ENCODE measurements at regions not wholly inside any gene's neighbourhood (a gene's known extent, or its start where the extent isn't known, plus 50 kb on each side); places are given as distances from the start of the nearest gene placed in this dataset.

DNA sequence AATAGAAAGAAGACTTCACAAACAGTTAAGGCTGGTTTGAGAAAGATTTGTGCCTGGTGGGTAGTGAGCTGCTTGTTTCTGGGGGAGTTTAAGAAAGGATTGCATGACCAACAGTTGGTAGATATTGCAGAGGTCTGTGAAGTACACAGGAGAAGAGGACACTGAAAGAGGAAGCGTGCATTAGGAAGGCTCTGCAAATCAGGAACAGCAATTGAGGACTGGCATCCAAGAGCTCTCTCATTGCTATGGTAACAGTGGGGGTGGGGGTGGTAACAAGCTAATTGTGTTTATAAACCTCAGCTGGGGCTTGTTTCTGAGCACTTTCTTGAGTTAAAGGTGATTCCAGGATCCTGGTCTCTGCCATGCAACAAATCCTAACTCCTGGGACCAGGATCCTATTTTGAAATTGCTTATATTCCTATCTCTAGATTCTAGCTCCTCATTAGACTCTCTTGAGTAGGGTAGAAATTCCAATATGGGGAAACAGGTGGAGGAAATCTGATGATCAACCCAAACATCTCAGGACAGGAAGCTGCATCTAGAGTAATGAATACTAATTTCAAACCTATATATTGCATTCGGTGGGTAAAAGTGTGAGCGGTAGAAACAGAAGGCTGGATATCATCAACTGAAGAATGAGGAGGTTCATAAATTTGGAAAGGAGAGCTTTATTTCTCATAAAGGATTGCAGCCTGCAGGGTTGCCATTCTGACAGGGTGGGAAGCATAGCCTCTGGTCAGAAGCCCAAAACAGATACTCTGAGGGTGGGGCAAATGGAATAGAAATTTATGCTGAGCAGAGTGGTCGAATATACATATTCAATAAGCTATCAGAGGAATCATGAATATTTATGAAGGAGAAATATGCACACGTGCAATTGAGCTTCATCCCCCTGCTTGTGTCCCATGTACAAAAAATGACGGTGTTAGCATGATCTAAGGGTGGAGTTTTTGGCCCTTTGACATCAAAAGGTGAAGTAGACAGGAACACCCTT lies 79.4 kb downstream of the PTTG1 start:
- H3K9me3 ChIP-seq (ENCODE audit: low read depth, low read length) = no peaks in the 10 kb centered on the region
- H3K4me3 ChIP-seq (ENCODE audit: low read length) = no peak overlapping the region
- peaks cover 32% of the 10 kb centered on the region for H3K4me1 ChIP-seq (ENCODE audit: insufficient read depth, low read length)
- no peaks in the 10 kb centered on the region for H3K27me3 ChIP-seq (ENCODE audit: insufficient read depth, low read length)

DNA sequence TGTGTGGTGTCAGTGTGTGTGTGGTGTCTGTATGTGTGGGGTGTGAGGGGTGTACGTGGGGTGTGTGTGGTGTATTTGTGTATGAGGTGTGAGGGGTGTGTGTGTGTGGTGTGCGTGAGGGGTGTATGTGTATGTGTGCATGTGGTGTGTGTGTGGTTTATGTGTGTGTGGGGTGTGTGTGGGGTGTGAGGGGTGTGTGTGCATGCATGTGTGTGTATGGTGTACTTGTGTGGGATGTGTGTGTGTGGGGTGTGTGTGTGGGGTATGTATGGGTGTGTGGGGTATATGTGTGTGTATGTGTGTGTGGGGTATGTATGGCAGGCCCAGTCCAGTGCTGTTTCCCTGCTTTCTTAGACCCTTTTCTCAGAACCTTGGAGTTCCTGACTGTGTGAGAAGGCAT lies 83.3 kb downstream of the PTTG1 start:
- Histone ChIP-seq H3K9me3 (ENCODE audit: low read depth, low read length) (no peaks in the 10 kb centered on the region), H3K27me3 (ENCODE audit: insufficient read depth, low read length) (no peaks in the 10 kb centered on the region), H3K4me1 (ENCODE audit: insufficient read depth, low read length) (peaks cover 53% of the 10 kb centered on the region), H3K4me3 (ENCODE audit: low read length) (no peak overlapping the region)

DNA sequence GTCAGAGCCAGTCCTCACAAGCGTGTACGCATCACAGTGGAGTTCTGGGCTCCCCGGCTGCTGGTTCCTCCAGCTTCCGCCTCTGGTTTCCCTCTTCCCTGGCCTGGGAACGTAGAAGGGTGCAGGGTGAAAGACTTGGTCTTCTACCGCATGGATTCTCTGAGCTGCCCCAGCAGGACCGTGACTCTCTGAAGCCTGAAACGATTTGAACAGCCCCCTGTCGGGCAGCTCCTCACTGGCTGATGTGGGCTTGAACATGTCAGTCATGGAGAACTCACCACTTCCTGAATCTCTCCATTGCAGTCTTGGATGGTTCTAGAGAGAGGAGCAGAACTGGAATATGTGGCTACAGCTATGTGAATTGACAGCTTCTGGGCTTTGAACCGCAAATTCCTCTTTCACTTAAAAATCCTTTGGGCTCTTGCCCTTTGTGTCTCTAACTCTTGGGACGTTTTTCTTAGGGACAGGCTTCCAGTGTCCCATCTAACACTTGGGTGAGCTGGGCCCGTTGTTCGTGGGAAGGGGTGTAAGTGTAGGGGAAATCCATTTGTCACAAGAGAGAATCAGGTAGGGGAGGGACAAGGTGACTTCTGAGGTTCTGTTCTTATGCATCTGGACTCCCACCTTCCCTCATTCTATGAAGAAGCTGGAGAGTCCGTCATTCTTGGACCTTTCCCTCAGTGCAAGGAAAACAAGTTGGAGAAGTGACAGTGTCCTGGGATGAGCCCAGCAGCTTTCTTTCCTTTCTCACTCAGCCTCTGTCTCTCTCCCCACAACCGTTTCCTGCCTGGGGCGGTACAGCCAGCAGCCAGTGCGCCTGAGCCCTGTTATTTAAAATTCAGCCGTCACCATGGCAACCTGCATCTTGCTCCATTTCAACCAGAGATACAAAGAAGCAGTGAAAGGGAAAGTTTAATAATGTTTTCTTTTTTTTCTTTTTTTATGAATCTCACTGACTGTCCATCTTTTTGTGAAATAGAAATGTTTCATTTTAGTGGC lies 84.7 kb downstream of the PTTG1 start:
- Histone ChIP-seq H3K27me3 (ENCODE audit: insufficient read depth, low read length) (no peaks in the 10 kb centered on the region), H3K4me1 (ENCODE audit: insufficient read depth, low read length) (peaks cover 39% of the 10 kb centered on the region), H3K9me3 (ENCODE audit: low read depth, low read length) (no peaks in the 10 kb centered on the region), H3K4me3 (ENCODE audit: low read length) (no peak overlapping the region)

DNA sequence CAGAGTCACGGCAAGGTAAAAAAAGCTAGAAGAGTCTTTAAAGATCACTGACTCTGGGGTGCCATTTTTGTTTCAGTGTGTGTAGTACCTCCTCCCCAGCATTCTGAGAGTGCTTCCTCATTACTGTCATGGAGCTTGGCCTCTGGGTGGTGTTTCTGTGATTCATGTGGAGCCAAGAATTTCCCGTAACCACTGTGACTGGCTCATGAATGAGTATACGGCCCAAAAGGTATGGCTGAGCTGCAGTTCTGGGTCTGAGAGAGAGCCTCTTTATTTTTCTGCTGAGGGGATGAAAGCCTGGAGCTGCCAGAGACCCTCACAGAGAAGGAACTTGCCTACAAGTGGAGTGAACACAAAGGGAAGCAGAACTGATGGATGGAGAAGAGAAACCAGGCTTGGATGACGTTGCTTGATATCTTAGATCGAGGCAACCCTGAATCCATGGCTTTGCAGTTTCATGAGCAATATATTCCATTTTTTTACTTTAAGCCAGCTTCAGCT lies 85.6 kb downstream of the PTTG1 start:
- no peaks in the 10 kb centered on the region for H3K27me3 ChIP-seq (ENCODE audit: insufficient read depth, low read length)
- no peaks in the 10 kb centered on the region for H3K9me3 ChIP-seq (ENCODE audit: low read depth, low read length)
- no peak overlapping the region for H3K4me3 ChIP-seq (ENCODE audit: low read length)
- peaks cover 37% of the 10 kb centered on the region for H3K4me1 ChIP-seq (ENCODE audit: insufficient read depth, low read length)

DNA sequence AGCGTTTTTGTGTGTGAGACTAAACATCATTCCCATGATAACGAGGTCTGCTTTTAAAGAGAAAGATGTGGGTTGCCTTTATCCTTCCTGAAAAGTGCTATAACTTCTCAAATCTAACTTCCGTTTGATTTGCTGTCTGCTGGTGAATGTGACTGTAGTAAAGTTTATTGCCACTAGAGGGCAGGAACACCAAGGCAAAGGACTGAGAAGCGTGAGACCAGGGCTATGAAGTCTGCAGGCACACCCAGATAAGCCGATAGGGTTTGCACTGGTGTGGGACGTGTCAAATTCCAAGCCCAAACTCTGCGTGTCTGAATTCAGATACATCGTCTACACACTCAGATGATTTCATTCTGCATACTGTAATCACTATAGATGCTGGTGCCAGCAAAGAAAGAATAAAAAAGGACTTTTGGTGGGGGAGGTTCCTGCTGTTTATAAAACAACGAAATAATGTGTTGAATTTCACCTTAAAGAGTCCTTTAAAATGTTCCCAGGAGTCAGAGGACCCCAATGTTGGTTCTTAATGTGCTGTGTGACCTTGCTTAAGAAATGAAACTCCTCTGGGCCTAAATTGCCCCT lies 87.2 kb downstream of the PTTG1 start:
- H3K27me3 ChIP-seq (ENCODE audit: insufficient read depth, low read length) = no peaks in the 10 kb centered on the region
- H3K4me1 ChIP-seq (ENCODE audit: insufficient read depth, low read length) = peaks cover 37% of the 10 kb centered on the region
- H3K4me3 ChIP-seq (ENCODE audit: low read length) = no peak overlapping the region
- H3K9me3 ChIP-seq (ENCODE audit: low read depth, low read length) = no peaks in the 10 kb centered on the region

DNA sequence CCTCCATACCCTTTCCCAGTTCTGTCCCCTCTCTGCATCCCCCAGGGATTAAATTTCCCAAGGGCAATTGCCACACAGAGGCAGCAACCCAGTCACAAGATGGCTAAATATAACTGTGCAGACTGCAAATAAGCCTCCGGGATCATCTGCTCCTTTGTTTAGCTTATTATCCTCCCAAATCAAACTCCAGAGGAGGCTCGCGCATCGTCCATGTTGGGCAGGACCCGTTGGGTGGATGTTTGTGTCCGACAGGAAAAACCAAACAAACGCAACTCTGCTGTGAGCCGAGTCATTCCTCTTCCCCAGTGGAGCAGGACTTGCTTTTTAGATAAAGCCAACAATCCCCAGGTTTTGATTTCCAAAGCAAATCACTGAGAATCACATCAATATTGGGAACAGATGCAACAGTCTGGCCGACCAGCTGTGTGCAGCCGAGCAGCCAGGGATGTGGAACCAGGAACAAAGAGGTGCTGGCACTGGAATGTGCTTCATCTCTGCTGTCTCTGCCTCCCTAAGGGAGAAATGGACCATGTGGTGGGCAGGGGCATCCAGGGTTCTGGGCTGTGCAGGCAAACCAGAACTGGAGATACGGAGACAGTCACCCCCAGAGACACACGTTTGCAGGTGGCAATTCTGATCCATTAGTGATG lies 89.8 kb downstream of the PTTG1 start:
- H3K4me1 ChIP-seq (ENCODE audit: insufficient read depth, low read length) = peaks cover 25% of the 10 kb centered on the region
- H3K9me3 ChIP-seq (ENCODE audit: low read depth, low read length) = no peaks in the 10 kb centered on the region
- H3K27me3 ChIP-seq (ENCODE audit: insufficient read depth, low read length) = no peaks in the 10 kb centered on the region
- H3K4me3 ChIP-seq (ENCODE audit: low read length) = no peak overlapping the region
